Sciatic nerve (tissue), 2 donors: ENCODE measurements at regions not wholly inside any gene's neighbourhood (a gene's known extent, or its start where the extent isn't known, plus 50 kb on each side); places are given as distances from the start of the nearest gene placed in this dataset.
"Not testable (repeated sequence)": the region's sequence is repeated elsewhere in the genome, so short reads cannot be mapped to it uniquely, and the experiment has no call there.

Experiments
- ATAC-seq: fragments of 200-7000 bp; cut with Tn5 transposase; one replicate; pipeline ENCODE4 v1.9.1; 2020; ENCODE audit warnings: mild to moderate bottlenecking, moderate library complexity
- DNase-seq: peaks from one replicate; pipeline ENCODE4 v3.0.0-alpha.2; 2020; ENCODE audit warnings: low spot score
- intact Hi-C: fragments of 100-400 bp; cut with DNase I; formaldehyde crosslinking; loops from one replicate; pipeline ENCODE4 v1.14.2; 2022
- donor health status: DM: no; HTN: no; CAD: no.
- donor health status: DM: no; HTN: no; CAD: no.

DNA sequence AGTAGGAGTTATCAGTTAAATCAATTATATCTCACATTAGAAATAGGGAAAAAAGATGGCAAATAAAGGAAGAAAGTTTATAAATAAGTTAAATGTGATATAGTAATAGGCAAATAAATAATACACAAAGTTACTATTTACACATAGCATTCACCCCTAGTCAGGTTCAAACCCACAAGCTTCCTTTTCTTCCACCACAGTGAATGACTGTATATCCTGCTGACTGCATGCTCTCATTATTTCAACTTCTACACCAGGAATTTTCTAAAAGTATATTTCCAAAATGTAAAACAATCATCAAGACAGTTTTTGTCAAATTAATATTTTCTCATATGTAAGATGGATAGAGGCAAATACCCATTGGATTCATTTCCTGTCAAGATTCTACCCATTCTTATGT lies 548.6 kb upstream of the SLITRK5 start:
- intact Hi-C loops, result no loop called here
- no peak for DNase-seq
- no peak for ATAC-seq

DNA sequence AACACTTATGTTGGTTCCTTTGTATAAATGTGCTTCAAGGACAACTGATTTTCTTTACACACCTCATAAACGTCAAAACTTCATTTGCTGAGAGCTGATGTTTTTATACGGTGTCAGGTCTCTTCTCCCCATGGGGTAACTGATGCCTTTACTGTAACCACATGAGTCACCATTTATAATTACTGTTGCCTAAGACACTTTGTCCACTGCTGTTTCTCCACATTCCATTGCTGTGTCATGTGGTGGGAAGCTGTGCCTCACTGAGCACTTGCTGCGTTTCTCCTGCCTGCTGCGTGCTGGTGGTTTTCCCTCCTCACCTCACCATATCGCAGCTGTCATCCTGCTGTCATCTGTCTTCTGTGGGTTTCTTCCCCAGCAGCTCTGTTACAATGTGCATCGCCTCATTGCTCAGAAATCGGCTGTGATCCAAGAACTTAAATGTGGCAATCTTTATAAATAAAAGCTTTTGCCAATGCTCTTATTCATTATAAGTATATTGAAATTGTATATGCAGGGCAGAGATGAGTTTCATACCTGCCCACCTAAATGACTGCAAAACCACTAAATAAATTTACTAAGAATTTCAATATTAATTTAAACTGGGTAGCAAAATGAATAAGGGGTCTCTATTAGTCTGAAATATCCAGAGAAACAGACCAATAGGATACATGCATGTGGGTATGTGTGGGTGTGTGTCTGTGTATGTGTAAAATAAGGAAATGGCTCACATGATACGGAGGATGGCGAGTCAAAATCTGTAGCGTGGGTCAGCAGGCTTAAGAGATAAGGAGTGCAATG lies 547.0 kb upstream of the SLITRK5 start:
- ATAC-seq (no peak), DNase-seq (no peak)
- intact Hi-C loops, result no loop called here

- intact Hi-C loops, result no loop called here
- DNase-seq (no peak), ATAC-seq (no peak)
These were observed 546.4 kb upstream of the SLITRK5 start for GRCh38 chr13:87124785-87125074.

- DNase-seq, result no peak
- intact Hi-C loops, result no loop called here
- ATAC-seq, result no peak
These were observed 543.1 kb upstream of the SLITRK5 start for GRCh38 chr13:87128036-87128435.

DNA sequence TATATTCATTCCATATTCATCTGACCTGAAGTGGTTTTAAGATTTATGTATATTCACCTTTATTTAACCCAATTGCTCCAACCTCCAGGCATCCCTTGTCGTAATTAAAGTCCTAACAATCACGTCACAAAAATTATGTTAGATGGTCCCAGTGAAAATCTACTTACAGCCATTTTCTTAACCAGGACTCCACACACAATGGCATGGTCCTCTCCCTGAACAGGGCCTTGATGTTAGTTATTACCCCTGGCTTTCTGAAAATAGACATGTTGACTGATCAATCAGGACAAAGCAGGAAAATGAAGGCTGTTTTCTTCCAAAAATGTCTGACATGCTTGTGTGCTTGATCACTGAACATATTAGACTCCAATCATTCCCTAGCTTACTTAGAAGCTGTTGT lies 542.7 kb upstream of the SLITRK5 start:
- DNase-seq (no peak), ATAC-seq (no peak)
- intact Hi-C loops, result no loop called here

GRCh38 chr13:87129602-87130300 lies 541.4 kb upstream of the SLITRK5 start:
- intact Hi-C loops, result no loop called here
- ATAC-seq (no peak), DNase-seq (no peak)

DNA sequence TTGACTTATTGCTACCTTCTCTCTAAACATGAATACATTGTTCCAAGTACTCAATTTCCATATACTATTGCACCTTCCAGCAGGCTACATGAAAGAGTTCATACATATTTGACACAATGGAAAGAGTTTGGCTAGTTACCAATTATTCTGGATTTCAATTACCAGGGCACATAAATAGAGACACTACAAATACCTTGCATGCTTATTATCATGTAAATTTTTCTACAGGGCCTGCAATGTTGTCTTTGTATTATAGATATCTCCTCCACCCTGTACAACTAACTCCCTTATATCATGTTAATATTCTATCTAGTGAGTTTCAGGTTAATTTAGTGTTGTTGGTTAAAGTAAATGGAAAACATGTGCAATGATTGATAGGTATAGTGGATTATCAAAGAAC lies 540.7 kb upstream of the SLITRK5 start:
- DNase-seq (no peak), ATAC-seq (no peak)
- intact Hi-C loops, result no loop called here

DNA sequence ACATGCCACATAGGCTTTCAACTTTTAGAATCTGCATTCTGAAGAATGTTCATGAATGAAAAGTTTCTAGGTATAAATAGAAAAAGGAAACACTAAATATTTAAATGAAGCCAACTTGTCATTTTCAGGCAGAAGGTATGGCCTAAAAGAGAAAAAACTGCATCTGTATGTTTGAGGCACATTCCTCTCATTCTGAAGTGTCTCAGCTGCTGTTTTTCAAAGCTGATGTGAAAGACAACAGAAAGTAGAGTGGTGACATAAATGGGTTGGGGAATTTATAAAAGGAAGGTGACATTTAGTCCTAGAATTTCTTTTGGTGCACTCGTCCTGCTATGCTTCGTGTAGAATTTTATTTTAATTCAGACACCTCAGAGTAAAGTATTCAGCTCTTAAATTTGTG lies 539.6 kb upstream of the SLITRK5 start:
- intact Hi-C loops, result no loop called here
- DNase-seq (no peak), ATAC-seq (no peak)

DNA sequence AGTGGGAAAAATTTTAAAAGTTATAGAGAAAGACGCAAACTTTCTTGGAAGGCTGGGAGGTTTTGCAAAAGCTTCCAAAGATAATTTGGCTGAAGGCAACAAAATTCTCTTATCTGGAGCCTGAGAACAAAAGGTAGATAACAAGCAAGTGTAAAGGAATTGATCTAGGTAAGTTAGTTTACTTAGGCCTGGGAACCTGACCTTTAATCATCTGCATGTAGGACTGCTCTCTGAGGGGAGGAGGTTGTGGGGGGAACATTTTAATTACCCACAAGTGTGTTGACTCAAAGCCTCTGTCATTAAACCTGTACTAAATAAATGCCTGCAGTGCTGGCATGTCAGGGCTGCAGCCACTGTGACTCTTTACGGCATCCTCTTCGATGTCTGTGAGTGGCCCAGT lies 532.3 kb upstream of the SLITRK5 start:
- no peak for ATAC-seq
- no peak for DNase-seq
- intact Hi-C loops, result no loop called here

DNA sequence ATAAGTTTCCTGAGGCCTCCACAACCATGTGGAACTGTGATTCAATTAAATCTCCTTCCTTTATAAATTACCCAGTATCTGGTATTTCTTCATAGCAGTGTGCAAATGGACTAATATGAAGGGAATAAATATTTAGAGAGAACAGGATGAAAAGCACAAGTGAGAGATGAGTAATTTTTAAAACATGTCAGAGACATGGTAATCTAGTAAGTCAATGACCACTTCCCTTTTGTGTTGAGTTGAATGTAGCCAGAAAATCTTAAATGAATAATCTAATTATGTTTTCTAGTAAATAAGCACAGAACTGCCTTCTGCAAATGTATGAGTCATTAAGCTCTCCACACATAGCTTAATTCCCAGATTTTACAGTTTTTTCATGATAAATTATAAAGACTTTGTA lies 524.1 kb upstream of the SLITRK5 start:
- ATAC-seq (no peak), DNase-seq (no peak)
- intact Hi-C loops, result no loop called here

- no peak for ATAC-seq
- intact Hi-C loops, result no loop called here
- no peak for DNase-seq
These were observed 517.8 kb upstream of the SLITRK5 start for GRCh38 chr13:87153371-87153770.

DNA sequence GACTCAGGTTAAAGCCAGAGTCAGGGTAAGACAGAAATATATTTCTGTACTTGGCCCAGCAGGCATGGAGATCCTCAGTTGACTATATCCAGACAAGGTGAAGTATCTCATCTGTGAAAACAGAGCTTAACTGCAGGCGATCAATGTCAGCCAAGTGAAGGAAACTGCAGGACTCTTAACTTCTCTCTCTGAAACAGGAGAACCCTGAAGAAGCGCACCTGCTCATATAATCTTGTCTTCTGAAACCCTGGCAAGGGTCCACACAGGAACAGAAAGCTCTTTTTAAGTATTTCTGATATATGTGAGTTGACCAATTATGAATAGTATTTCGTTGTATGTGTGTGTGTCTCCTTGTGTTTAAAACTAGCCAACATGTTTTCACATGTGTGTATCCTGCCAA lies 504.8 kb upstream of the SLITRK5 start:
- ATAC-seq, result no peak
- no peak for DNase-seq
- intact Hi-C loops, result no loop called here

DNA sequence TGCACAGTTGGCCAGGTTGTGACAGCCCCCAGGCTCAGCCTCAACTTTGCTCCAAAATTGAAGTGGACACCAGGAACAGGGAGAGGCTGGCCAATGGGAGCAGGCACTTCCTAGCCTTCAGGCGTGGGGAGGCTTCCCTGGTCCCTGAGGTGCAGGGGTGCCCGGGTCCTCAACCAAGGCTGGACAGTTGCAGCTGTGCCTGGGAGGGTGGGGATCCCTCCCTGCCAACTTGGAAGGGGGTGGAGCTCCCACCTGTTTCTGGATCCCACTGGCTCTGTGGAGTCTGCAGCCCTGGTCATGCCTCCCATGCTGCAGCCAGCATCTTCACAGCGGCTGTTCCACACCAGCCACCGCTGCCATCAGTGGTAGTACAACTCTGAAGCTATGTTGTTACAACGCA lies 502.8 kb upstream of the SLITRK5 start:
- intact Hi-C loops, result no loop called here
- ATAC-seq (no peak), DNase-seq (no peak)

GRCh38 chr13:87169337-87169736 lies 501.8 kb upstream of the SLITRK5 start:
- intact Hi-C loops, result no loop called here
- DNase-seq (no peak), ATAC-seq (no peak)

- ATAC-seq (no peak), DNase-seq (no peak)
- intact Hi-C loops, result no loop called here
These were observed 498.9 kb upstream of the SLITRK5 start for GRCh38 chr13:87172166-87172835.

GRCh38 chr13:87185138-87185537 lies 486.0 kb upstream of the SLITRK5 start:
- intact Hi-C loops, ATAC-seq, DNase-seq: not testable (repeated sequence)

DNA sequence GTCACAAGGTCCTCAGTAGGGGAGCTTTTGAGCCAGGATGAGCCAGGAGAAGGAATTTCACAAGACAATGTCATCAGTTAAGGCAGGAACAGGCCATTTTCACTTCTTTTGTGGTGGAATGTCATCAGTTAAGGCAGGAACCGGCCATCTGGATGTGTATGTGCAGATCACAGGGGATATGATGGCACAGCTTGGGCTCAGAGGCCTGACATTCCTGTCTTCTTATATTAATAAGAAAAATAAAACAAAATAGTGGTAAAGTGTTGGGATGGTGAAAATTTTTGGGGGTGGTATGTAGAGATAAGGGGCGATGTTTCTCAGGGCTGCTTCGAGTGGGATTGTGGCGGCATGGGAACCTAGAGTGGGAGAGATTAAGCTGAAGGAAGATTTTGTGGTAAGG lies 484.5 kb upstream of the SLITRK5 start:
- ATAC-seq, intact Hi-C loops, DNase-seq: not testable (repeated sequence)

GRCh38 chr13:87191485-87191884 lies 479.7 kb upstream of the SLITRK5 start:
- intact Hi-C loops, ATAC-seq, DNase-seq: not testable (repeated sequence)

- intact Hi-C loops, result no loop called here
- DNase-seq (no peak), ATAC-seq (no peak)
These were observed 472.8 kb upstream of the SLITRK5 start for GRCh38 chr13:87198371-87198770.

DNA sequence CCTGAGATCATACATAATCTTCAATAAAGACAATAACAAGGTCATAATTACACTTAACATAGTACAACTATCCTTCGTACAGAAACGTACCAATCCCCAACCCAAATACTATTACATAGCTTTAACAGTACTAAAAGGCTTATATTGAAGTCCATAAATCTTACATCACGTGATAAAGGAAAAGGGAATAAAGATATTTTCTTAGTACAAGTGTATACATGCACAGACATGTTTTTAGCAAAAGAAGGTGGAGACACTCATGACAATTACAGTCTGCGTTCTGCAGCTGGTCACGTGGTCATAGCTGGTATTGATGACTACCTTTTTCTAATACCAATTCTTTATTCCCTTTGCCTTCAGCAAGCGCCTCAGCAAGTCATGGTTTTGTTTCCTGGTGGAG lies 464.5 kb upstream of the SLITRK5 start:
- DNase-seq (no peak), ATAC-seq (no peak)
- intact Hi-C loops, result no loop called here
